Muscle of back (tissue), 3 donors: ENCODE measurements at regions not wholly inside any gene's neighbourhood (a gene's known extent, or its start where the extent isn't known, plus 50 kb on each side); places are given as distances from the start of the nearest gene placed in this dataset.

Experiments used
- DNase-seq, 3 donors: peaks; one replicate each; pipeline versions ENCODE4 v3.0.0 to v3.0.0-alpha.2; 2013

DNA sequence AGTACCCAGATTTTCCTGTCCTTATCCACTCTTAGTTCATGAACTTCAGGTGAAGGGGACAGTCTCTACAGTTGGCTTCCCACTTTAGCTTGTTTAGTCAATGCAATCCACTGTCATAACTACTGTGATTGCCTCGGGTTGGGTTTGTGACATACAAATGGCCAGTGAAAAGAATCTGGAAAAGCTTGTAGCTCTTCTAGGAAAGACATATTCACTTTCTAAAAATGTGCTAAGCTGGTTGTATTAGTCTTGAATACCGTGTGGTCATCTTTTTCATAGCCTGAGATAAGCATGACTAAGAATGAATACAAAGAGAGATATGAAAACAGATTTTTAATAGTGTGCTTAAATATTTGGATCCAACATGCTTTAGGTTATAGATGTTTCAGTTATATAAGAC is 1443.5 kb upstream of the IGFBP7 start:
- no peak for DNase-seq

DNA sequence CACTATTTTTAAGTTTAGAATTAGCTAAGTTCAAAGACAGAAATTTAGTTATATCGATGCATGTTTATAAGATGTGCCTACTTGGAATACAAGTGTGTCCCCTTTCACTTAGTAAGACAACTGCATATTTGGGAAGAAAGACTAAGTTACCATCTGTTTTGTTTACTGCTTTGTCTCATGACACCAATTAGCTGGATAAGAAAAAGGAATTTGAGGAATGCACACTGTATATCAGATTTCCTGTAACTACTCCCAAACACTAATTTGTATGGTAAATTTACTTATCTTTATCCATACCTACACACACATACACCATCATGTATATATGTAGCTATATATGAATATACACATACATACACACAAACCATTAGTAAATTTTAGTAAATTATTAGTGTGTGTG is 1442.8 kb upstream of the IGFBP7 start:
- DNase-seq = no peak

DNA sequence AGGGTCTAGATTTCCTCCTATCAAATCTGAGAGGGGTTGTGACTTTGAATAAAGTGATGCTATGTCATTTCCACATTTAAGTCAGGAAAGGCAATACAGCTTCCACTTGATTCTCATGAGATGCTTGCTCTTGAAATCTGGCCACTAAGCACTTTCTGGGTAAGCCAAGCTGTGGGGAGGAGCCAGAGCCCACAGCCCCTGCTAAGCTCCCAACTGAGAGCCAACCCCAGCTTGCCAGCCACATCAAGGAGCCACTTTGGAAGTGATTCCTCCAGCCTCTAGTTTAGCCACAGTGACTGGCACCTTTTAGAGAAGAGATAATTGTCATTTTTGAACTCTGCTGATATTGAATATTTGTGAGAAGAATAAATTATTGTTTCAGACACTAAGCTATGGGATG is 1441.5 kb upstream of the IGFBP7 start:
- DNase-seq = no peak

DNA sequence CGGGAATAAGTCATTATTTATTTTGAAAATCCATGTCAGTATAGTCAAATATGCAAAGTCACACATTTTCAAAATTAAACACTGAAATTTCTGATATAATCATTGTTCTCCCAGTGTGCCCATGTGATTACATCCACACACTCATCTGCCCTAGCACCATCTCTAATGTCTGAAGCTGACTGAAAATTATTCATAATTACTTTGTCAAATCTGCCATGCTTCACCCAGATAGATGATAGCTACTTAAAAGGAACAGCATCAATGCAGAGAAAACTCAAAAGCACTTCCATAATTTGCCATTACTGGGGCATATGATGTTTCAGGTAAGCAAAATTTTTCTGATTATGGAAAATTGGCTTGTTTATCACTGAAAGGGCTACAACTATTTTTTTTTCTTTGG is 1433.3 kb upstream of the IGFBP7 start:
- no peak for DNase-seq

DNA sequence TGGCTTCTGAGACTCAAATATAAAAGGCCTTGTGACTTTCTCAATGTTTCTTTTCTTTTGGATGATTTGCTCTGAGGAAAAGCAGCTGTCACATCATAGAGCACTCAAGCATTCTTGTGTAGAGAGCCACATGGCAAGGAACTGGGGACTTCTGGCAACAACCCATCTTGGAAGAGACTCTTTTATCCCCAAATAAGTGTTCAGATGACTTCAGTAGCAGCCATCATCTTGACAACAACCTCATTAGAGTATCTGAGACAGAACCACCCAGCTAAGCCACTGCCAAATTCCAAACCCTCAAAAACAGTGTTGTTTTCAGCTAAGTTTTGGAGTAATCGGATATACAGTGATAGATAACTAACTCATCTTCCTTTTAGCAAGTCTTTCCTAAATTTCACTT is 1431.7 kb upstream of the IGFBP7 start:
- no peak for DNase-seq

DNA sequence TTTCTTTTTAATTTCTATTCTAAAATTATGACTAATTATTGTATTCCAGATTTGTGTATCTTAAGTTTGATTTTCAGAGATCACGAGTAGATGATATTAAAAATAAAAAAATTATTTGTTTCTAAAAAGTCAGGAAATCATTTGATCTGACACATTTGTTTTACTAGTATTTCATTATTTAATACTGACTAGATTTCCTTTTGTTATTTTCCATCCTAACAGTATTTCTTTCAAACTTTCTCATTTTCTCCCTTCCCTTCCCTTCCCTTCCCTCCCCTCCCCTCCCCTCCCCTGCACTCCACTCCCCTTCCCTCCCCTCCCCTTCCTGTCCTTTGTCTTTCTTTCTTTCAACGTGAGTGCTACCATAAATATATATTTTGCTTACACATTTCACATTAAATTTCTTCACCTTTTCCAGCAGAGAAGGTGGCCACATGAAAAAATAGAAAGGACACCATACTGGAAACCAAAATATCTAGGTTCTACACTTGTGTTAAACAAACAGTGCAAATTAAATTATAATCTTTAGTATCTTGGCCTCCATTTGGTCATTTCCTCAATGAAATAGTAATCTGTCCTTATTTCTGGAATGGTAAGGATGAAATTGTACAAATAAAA is 1412.7 kb upstream of the IGFBP7 start:
- no peak for DNase-seq

DNA sequence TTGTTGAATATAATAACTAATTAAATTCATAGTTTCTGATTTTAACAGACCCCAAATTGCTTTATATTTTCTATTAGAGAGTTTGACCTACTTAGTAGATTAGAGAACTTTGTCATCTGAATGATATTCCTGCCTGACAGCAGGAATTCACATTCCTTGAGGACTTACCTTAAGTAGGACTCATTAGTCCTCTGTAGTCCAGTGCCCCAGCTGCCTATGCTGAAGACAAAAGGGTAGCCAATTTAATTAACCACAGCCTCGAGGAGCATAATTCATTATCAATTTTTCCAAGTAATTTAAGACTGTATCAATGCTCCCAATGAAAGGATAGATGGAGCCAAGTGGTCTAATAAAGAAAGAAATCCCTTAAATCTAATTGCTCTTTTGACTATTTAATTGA is 1405.0 kb upstream of the IGFBP7 start:
- DNase-seq = no peak

DNA sequence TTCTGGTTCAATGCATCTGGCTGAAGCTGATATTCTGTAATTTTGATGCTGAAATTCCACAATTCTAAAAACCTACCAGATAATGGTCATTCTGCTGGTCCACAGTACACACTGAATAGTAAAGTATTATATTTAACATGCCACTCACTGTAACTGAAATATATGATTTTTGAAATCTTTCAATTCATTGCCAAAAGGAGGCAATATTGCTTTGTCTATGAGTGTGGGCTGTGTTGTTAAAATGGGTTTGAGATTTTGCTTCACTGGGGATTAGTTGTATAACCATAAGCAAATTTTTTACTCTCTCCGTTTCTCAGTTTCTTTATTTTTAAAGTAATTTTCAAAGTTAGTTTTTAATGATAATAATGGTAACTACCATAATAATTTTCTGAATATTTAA is 1404.1 kb upstream of the IGFBP7 start:
- DNase-seq = no peak

DNA sequence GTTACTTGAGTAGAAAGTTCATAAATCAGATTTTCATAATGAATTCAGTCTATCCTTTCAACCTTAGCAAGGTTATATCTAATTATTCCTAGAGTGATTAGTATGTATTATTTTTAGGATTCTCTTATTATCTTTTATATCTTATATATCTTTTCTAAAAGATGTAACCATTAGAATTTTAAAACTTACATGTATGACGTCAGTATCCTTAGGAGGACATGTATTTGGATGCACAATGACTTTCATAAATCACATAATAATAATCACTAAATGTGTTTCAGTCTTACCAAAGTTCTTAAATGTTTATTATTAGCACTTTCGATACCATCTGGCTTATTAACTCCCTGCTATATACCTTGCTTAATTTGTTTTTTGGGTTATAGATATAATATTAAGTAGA is 1400.5 kb upstream of the IGFBP7 start:
- DNase-seq = no peak

DNA sequence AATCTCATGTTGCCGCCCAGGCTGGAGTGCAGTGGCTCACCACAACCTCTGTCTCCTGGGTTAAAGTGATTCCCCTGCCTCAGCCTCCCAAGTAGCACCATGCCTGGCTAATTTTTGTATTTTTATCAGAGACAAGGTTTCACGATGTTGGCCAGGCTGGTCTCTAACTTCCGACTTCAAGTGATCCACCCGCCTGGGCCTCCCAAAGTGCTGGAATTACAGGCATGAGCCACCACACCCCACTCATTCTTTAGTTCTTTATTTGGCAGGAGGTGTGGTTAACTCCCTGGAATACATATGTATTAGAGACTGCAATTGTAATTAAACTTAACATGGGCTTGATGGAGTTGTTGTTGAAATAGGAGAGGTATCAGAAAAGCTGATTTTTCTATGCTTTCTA is 1396.9 kb upstream of the IGFBP7 start:
- no peak for DNase-seq

DNA sequence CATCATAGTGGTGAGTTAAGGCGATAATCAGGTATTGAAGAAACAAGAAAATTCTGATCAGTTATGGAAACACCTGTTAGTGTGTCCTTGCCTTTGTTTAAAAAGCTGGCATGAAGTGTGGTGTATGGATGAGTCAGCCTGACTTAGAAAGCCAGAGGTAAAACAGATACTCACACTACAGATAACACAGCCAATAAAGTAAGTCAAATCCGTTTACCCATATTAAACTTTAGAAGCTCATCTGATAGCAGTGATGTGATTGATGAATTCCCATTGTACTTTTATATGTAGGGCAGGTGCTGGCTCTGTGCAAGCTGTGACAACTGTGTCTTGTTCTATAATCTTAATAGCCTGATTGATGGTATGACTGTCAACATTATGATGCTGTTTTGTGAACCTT is 1392.7 kb upstream of the IGFBP7 start:
- no peak for DNase-seq

DNA sequence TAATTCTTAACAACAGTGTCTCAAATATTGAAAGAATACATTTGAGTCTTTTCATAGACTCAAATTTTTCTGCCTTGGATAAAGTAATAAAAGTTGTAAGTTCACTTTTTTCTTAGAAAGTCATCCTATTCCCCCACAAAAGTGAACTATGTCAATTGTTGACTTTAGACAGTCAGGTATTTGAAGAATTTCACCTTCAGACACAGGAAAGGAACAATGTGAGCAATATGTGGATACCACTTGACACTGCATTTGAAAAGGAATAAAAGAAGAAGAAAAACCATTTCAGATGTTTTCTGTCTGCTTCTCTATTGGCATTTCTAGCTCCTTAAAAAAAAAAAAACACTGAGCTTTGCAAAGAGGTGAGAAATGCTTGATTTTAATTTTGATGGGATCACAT is 1389.0 kb upstream of the IGFBP7 start:
- no peak for DNase-seq

DNA sequence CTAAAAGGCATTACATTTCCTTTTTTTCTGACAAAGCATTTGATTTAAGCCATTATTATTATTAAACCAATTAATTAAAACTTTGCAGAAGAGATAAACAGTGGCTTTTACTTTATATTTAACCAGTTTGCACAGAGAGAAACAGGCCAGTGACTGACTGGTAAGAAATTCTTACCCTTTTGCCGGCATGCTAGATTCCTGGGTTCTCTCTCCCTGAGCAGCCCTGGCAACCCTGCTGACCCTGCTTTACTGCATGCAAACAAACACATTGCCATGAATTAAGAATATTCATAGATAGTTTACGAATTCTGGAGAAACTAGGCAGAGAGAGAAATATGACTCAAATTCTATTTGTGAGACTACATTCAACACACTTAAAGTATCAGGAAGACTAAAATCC is 1381.4 kb upstream of the IGFBP7 start:
- DNase-seq = no peak

DNA sequence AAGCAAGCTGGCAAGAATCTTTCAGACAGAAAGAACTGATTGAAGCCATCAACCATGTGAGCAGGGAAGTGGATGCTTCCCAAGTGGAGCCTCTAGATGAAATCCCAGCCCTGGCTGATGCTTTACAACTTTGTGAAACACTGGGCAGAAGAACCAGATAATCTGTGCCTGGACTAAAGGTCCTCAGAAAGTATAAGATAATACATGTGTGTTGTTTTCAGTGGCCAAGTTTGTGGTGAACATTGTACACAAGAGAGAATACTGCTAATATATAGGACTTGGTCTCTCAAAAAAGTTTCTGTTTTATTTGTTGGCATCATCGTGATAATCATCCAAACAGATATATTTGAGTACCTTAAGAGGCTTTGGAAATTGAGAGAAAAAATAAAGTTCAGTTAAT is 1367.8 kb upstream of the IGFBP7 start:
- DNase-seq = peak; percentile 3 to 31 (median 12)

DNA sequence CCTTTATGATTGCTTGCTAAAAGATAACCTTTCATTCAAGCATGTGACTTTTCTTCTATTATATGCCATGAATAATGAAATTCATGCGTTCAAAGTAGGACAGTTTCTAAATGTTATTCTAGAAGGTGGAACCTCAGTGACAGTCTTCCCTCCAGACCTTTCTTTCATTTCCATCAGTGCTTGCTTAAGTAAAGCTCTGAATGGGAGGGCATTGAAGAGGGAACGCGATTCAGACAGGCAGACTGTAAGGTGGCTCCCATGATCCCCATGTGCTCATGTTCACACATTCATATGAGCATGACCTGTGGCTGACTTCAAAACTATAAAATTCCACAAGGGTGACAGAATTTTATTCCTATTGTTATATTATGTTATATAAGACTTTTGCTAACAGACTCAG is 1367.3 kb upstream of the IGFBP7 start:
- DNase-seq = no peak

DNA sequence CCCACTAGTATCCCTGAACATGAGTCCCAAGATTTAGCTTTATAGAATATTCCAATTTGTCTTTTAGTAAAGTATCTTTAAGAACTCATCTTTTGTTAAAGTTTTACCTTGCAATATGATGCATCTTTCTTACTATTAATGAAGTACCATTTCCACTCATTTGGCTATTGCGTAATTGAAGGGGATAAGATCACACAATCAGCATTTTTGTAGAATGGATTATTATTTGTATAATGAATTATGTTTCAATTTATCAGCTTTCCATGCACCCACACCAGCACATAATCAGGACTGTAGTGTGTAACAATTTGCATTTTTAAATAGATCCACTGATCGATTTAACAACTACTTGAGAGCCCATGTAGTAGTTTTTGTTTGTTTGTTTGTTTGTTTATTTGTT is 1364.9 kb upstream of the IGFBP7 start:
- no peak for DNase-seq

DNA sequence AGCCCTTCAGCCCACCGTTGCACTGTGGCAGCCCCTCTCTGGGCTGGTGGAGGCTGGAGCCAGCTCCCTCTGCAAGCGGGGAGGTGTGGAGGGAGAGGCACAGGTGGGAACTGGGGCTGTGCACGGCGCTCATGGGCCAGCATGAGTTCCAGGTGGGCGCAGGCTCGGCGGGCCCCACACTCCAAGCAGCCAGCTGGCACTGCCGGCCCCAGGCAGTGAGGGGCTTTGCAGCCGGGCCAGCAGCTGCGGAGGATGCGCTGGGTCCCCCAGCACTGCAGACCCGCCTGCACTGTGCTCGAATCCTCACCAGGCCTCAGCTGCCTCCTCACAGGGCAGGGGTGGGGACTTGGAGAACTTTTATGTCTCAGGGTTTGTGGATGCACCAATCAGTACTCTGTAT is 1354.8 kb upstream of the IGFBP7 start:
- DNase-seq = no peak

DNA sequence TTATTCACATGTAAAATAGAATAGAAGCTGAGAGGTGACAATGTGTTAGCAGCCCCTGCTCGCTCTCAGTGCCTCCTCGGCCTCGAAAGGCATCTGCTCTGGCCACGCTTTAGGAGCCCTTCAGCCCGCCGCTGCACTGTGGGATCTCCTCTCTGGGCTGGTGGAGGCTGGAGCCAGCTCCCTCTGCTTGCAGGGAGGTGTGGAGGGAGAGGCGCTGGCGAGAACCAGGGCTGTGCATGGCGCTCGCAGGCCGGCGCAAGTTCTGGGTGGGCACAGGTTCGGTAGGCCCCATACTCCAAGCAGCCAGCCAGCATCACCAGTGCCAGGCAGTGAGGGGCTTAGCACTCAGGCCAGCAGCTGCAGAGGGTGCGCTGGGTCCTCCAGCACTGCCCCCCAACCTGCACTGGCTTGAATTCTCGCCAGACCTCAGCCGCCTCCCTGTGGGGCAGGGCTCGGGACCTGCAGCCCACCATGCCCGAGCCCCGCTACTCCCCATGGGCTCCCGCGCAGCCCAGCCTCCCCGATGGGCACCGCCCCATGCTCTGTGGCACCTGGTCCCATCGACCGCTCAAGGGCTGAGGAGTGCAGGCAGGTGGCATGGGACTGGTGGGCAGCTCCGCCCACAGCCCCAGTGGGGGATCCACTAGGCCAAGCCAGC is 1346.7 kb upstream of the IGFBP7 start:
- DNase-seq = no peak

DNA sequence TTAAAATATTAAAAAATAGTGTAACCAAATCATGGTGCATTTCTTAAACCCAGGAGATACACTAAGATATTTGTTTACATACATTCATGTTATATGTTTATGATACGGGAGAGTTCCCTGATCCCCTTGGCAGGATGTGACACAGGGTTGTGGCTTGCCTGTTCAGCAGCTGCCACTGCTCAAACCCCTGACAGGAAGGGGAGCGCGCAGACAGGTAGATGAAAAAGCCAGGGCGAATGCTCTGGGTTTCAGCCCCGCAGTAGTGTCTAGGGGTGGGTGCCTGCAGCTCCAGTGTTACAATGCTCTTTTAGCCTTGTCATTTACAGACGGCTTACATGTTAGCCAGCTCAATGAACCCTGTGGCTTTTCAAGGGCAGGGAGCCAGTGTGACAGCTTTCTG is 1343.8 kb upstream of the IGFBP7 start:
- DNase-seq = no peak

DNA sequence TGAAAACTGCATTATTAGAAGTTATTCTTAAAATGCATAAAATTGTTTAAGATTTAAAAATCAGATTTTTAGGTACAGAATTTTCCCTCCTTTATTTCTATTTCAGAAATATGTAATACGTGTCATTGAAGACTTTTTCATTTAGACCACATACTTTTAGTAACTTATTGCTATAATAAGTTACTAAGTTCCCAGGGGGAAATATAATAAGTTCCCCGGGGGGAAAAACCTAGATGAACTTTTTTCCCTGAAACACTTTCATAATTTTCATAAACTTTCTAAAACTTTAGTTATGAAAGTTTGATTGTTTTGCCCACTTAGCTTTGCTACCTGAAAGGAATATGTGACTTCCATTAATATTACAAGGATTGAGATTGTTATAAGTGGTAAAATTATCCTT is 1341.5 kb upstream of the IGFBP7 start:
- no peak for DNase-seq

DNA sequence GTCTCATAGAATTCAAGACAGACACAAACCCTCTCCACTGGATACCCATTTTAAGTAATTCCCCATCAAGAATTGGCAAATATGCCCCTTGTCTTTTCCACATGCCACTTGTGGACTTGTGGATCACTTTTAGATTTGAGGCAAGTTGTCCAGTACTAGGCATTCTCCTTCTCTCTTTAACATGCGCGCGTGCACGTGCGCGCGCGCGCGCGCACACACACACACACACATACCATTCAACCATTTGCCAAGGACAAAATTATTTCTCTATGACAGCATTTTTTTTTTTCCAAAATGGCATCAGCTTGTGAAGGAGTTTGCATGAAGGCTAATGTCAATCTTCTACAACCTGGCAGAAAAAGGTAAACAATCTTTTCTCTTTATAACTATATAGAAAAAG is 1325.7 kb upstream of the IGFBP7 start:
- DNase-seq = no peak

DNA sequence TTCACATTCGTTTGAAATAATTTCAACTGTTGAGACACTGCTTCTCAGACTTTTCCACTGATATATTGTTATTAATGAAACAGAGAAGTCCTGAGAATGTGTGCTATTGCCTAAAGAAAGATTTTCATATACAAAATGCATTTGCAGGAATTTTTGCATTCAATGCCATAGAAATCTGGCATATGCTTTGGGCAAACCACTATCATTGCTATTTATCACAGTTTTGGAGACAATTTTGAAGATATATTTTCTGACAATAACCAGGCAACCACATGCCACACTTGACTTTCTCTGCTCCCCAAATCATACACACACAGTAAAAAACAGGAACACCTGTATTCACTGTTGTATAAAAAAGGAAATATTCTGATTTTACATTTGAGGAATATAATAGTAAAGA is 1303.7 kb upstream of the IGFBP7 start:
- no peak for DNase-seq

DNA sequence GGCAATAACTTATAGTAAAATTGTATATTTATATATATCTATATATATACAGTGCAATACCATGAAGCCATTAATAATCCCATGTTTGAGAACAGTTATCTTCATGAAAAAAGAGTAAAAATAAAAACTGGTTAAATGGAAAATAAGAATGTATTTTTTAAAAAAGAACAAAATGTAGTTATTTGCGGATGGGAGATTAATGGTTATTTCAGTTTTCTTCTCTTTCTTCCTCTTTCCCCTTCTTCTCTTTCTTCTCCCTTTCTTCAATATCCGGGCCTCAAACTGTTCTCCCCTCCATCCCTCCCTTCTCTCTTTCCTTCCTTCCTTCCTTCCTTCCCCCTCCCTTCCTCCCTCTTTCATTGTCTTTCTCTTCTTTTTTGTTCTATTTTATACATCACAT is 1301.7 kb upstream of the IGFBP7 start:
- no peak for DNase-seq

DNA sequence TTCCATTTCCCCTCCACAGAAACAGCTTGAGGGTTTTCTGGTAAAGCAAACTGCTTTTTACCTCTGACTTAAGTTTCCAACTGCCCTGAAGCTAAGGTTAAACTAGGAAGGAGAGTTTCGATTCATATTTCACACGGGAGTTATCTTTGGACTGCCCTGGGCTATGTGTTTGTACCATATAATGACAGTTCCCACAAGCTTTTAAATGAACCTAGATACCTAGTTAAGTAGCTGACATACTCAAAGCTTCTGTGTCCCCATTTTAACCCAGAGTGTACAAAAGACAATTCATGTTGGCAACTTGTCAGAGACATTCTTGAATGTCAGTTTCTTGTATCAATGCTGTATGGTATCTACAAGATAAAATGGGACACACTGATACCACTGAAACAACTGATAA is 1296.6 kb upstream of the IGFBP7 start:
- DNase-seq = no peak
